SU-DHL-6 (cell line): ENCODE measurements at regions not wholly inside any gene's neighbourhood (a gene's known extent, or its start where the extent isn't known, plus 50 kb on each side); places are given as distances from the start of the nearest gene placed in this dataset.

Source experiments
- H2AFZ ChIP-seq: fragments of 200-600 bp; sonication (generic); 2 replicates; pipeline ENCODE4 v1.6.1; 2014; ENCODE audit warnings: low read depth, mild to moderate bottlenecking, moderate library complexity, mixed read lengths, antibody characterized with exemption, low read length; ENCODE audit not compliant: severe bottlenecking
- H3F3A ChIP-seq: fragments of 200-600 bp; shearing (Covaris generic); 2 replicates; pipeline ENCODE4 v1.6.0; 2016; ENCODE audit warnings: antibody characterized with exemption, mild to moderate bottlenecking; ENCODE audit not compliant: insufficient read depth
- H3K27ac ChIP-seq: fragments of 200-600 bp; sonication (generic); 2 replicates; pipeline ENCODE4 v1.5.1; 2016; ENCODE audit warnings: low read depth, mild to moderate bottlenecking, low read length, moderate library complexity, mixed read lengths
- H3K27me3 ChIP-seq: fragments of 200-600 bp; sonication (generic), shearing (Covaris generic); 2 replicates; pipeline ENCODE4 v1.6.0; 2014; ENCODE audit warnings: mild to moderate bottlenecking, low read length
- H3K36me3 ChIP-seq: fragments of 200-600 bp; sonication (generic); 2 replicates; pipeline ENCODE4 v1.6.1; 2014; ENCODE audit warnings: mild to moderate bottlenecking, low read length, mixed read lengths
- H3K4me2 ChIP-seq: fragments of 300-600, 200-600 bp; shearing (Covaris generic), sonication (generic); 2 replicates; pipeline ENCODE4 v1.6.0; 2014; ENCODE audit warnings: low read length, low read depth, mild to moderate bottlenecking; ENCODE audit not compliant: poor library complexity, severe bottlenecking
- H3K4me3 ChIP-seq: fragments of 200-600 bp; sonication (generic); 2 replicates; pipeline ENCODE4 v1.5.1; 2014; ENCODE audit warnings: antibody characterized with exemption, low read length, mild to moderate bottlenecking, mixed read lengths; ENCODE audit not compliant: insufficient read depth, poor library complexity, severe bottlenecking
- H3K79me2 ChIP-seq: fragments of 200-600 bp; sonication (generic); 2 replicates; pipeline ENCODE4 v1.6.1; 2014; ENCODE audit warnings: mild to moderate bottlenecking, low read length, moderate library complexity; ENCODE audit not compliant: insufficient read depth
- H3K9ac ChIP-seq: fragments of 200-600 bp; sonication (generic); 2 replicates; pipeline ENCODE4 v1.7.0; 2014; ENCODE audit warnings: mild to moderate bottlenecking, low read length
- H3K9me2 ChIP-seq: fragments of 200-600 bp; sonication (generic); replicated peaks from 2 replicates; pipeline ENCODE4 v1.6.1; 2014; ENCODE audit warnings: low read length; ENCODE audit not compliant: insufficient read depth
- H3K9me3 ChIP-seq: fragments of 200-600 bp; sonication (generic); 2 replicates; pipeline ENCODE4 v1.6.1; 2014; ENCODE audit warnings: low read length, mixed read lengths; ENCODE audit not compliant: insufficient read depth
- H4K20me1 ChIP-seq: fragments of 200-600 bp; sonication (generic); 2 replicates; pipeline ENCODE4 v1.6.1; 2014; ENCODE audit warnings: low read depth, mild to moderate bottlenecking, antibody characterized with exemption, low read length, moderate library complexity, mixed read lengths
- EZH2phosphoT487 ChIP-seq: fragments of 200-600 bp; sonication (generic), shearing (Covaris generic); conservative IDR thresholded peaks from 2 replicates; pipeline ENCODE4 v1.6.1; 2018; ENCODE audit warnings: mild to moderate bottlenecking, antibody characterized with exemption, low read length, moderate library complexity, mixed read lengths
- TF ChIP-seq, protein P1 (sequence below): fragments of 200-600 bp; sonication (generic); IDR thresholded peaks from one replicate; pipeline ENCODE4 v1.5.1; 2017; ENCODE audit warnings: antibody characterized with exemption, mild to moderate bottlenecking, low read length, moderate library complexity; ENCODE audit not compliant: insufficient read depth, poor library complexity, severe bottlenecking

DNA sequence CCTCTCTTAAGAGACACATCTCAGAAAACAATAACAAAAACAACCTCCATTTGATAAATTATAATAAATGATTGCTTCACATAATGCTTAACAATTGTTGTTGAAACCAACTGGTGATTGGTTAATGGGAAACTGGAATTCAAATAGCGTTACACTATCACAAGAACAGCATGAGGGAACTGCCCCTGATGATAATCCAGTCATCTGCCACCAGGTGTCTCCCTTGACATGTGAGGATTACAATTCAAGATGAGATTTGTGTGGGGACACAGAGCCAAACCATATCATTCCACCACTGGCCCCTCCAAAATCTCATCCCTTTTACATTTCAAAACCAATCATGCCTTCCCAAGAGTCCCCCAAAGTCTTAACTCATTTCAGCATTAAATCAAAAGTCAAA lies 375.9 kb downstream of the BMPER start:
- Histone ChIP-seq H3K27ac (no peak overlapping the region), H3K4me3 (no peak overlapping the region), H3K27me3 (no peaks in the 10 kb centered on the region), H3K9ac (no peak overlapping the region), H3K9me3 (peaks cover 12% of the 10 kb centered on the region; the same call in 1 of the 2 replicates), H2AFZ (no peak overlapping the region), H3F3A (no peaks in the 10 kb centered on the region), H4K20me1 (no peaks in the 10 kb centered on the region), H3K9me2 (no peaks in the 10 kb centered on the region), H3K4me2 (no peak overlapping the region), H3K79me2 (no peaks in the 10 kb centered on the region), H3K36me3 (no peaks in the 10 kb centered on the region)
- TF ChIP-seq, protein P1, sequence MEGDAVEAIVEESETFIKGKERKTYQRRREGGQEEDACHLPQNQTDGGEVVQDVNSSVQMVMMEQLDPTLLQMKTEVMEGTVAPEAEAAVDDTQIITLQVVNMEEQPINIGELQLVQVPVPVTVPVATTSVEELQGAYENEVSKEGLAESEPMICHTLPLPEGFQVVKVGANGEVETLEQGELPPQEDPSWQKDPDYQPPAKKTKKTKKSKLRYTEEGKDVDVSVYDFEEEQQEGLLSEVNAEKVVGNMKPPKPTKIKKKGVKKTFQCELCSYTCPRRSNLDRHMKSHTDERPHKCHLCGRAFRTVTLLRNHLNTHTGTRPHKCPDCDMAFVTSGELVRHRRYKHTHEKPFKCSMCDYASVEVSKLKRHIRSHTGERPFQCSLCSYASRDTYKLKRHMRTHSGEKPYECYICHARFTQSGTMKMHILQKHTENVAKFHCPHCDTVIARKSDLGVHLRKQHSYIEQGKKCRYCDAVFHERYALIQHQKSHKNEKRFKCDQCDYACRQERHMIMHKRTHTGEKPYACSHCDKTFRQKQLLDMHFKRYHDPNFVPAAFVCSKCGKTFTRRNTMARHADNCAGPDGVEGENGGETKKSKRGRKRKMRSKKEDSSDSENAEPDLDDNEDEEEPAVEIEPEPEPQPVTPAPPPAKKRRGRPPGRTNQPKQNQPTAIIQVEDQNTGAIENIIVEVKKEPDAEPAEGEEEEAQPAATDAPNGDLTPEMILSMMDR = no peak
- TF ChIP-seq EZH2phosphoT487 = no peak

DNA sequence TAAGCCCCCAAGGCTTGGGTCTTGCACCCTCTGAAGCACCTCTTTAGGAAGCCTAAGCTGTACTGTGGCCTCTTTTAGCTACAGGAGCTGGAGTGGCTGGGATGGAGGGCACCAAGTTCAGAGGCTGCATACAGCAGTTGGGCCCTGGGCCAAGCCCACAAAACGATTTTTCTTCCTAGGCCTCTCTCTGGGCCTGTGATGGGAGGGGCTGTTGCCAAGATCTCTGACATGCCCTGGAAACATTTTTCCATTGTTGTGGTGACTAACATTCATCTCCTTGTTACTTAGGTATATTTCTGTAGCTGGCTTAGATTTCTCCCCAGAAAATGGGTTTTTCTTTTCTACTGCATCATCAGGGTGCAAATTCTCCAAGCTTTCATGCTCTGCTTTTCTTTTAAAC lies 375.7 kb upstream of the NPSR1 start:
- no peaks in the 10 kb centered on the region for H3K27me3 ChIP-seq
- no peak overlapping the region for H3K4me2 ChIP-seq
- no peak overlapping the region for H2AFZ ChIP-seq
- no peaks in the 10 kb centered on the region for H3K9me2 ChIP-seq
- no peaks in the 10 kb centered on the region for H3F3A ChIP-seq
- no peak overlapping the region for H3K9ac ChIP-seq
- H4K20me1 ChIP-seq = no peaks in the 10 kb centered on the region
- peaks cover 12% of the 10 kb centered on the region; the same call in 1 of the 2 replicates for H3K9me3 ChIP-seq
- no peaks in the 10 kb centered on the region for H3K79me2 ChIP-seq
- H3K36me3 ChIP-seq = no peaks in the 10 kb centered on the region
- H3K27ac ChIP-seq = no peak overlapping the region
- no peak overlapping the region for H3K4me3 ChIP-seq
- TF ChIP-seq, protein P1 = no peak
- no peak for TF ChIP-seq EZH2phosphoT487

DNA sequence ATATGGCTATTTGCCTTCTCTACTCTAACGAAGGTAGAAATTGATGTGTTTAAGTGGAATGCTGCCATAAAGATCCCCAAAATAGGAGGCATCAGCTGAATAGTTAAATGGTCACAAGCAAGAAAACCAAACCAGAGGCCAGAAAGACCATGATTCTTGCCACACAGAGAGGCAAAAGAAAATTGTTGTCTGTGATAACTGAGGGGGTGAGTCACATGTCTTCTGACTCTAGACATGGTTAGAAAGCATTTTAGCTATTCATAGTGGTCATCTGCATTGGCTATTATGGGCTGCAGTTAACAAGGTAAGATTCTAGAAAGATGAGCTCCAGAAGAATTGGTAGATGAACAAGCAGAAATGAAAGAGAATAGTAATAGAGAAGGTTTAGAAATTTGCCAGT lies 361.4 kb upstream of the NPSR1 start:
- Histone ChIP-seq H3K9ac (no peak overlapping the region), H3K4me3 (no peak overlapping the region), H3K9me3 (no peaks in the 10 kb centered on the region), H3K9me2 (no peaks in the 10 kb centered on the region), H3K4me2 (no peak overlapping the region), H3K27ac (no peak overlapping the region), H3K36me3 (no peaks in the 10 kb centered on the region), H3K79me2 (no peaks in the 10 kb centered on the region), H3F3A (no peaks in the 10 kb centered on the region), H2AFZ (no peak overlapping the region), H3K27me3 (no peaks in the 10 kb centered on the region), H4K20me1 (no peaks in the 10 kb centered on the region)
- TF ChIP-seq EZH2phosphoT487 = no peak
- TF ChIP-seq, protein P1 = no peak
